ENCODE measurements at regions not wholly inside any gene's neighbourhood (a gene's known extent, or its start where the extent isn't known, plus 50 kb on each side); places are given as distances from the start of the nearest gene placed in this dataset.
"Not testable (repeated sequence)": the region's sequence is repeated elsewhere in the genome, so short reads cannot be mapped to it uniquely, and the experiment has no call there.

DNA sequence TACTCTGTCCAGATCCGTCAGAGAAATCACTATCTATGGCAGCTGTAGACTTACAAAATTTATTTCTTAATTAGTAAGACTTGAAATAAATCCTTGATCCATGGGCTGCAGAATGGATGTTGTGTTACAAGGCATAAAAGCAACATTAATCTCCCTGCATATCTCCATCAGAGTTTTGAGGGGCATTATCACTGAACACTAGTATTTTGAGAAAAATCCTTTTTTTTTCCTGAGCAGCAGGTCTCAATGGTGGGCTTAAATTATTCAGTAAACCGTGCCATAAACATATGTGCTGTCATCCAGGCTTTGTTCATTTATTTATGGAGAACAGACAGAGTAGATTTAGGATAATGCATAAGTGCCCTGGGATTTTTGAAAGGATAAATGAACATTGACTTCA, 457.9 kb upstream of the CTSO start:
- DNase-seq: no peak

DNA sequence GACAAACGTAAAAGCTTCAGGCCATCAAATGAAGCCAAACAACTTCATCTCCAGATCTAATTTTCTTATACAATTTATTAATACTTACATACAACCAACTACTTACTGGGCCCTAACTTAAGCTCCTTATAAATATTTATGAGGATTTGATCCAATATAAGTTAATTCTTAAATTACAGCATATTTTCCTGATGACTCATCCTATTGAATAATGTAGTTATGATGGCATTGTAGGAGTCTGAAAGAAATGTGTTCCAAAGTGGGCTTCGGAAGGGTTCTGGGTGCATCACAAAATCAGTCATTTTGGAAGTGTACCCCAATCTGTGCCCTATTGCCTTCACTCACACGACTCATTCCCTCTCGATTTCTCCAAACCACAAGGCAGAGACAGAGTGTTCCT, 455.1 kb upstream of the CTSO start:
- DNase-seq: no peak

DNA sequence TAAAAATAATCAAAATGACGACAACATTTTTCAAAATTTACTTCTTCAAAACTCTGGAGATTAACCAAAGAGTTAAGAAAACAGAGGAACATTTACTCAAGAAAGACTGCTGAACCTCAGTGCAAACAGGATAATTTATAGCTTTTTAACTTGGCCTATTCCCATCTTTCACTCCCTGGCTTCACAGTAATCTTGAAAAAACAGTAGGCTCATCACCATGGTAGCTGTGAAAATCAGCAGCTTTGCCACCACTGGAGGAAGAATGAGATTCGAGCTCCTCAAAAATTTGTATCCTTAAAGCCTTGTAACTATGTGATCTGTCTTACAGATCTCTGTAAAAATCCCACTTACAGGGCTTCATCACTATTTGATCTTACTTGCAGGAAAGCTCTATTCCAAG, 447.7 kb upstream of the CTSO start:
- no peak for DNase-seq

DNA sequence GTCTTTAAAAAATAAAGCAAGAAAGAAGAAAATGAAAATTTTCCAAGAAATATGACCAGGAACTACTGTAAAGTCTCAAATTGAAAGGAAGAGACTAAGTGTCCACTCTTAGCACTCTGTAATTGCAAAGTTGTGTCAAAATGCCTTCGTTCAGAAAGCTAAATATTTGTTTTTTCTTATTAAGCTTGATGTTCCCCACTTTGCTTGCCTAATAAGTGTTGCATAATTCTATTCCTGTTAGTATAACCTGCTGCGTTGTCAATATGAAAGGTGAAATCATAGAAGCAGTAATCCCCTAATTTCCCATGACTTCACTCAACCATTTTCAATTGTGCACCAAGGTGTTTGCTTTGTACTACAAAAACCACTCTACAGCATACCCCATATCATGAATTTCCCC, 442.9 kb upstream of the CTSO start:
- no peak for DNase-seq

DNA sequence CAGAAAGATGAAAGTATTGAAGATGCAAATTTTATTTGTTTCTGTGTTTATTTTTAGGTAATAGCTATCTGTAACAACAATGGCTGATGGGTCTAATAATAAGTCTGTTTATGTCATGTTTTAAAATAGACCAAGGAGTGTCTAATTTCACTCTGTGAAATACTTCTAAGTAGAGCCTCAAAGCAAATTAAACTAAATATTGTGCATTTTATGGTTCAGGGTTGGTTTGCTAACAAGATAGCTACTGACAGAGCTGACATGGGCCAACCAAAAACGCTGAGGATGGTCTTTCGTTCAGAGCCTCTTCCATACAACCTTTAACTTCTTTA, 437.6 kb upstream of the CTSO start:
- no peak for DNase-seq

DNA sequence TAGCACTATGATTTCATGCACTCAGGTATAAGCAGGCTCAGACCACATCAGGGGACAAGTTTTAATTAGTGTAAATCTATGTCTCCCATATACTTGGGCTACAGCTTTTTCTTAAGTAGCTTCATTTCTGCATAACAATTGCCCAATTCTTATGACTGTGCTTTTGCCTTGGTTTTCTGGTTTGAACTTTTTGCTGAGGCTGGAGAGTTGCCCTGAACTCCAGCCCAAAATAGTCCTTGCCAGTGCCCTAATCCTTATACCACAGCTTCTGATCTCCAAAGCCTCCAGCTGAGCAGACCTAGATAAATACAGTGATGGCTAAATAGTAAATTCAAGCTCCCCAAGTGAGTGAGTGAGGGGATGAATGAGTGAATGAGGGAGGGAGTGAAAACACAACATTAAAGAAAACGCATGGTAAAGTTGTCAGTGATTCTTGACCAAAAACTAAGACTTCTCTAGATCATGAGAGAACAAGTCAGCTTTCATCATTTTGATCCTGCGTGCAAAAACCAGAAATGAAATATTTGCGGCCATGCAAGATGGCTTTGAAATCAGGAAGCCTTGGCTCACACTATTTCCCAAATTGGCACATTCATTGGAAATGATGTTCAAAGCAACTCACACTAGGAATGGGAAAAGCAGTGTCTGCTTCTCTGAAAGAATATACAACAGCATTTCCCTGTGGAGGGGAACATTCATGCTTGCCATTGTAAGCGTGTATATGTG, 437.1 kb upstream of the CTSO start:
- peak in 1 of 51 donors; percentile 0 for DNase-seq

DNA sequence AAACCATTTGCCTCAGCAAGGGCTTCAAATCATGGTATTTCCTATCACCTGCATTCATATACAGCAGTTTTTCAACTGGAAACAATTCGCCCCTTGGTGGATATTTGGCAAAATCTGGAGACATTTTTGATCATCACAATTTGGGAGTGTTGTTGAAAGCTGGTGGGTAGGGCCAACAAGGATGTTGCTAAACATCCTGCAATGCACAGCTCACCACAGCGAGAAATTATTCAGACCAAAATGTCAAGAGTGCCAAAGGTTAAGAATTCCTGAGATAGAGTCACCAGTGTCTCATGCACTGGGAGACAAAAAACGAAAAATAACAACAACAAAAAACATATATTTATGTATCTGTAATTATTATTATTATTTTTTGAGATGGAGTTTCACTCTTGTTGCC, 435.2 kb upstream of the CTSO start:
- DNase-seq: no peak

DNA sequence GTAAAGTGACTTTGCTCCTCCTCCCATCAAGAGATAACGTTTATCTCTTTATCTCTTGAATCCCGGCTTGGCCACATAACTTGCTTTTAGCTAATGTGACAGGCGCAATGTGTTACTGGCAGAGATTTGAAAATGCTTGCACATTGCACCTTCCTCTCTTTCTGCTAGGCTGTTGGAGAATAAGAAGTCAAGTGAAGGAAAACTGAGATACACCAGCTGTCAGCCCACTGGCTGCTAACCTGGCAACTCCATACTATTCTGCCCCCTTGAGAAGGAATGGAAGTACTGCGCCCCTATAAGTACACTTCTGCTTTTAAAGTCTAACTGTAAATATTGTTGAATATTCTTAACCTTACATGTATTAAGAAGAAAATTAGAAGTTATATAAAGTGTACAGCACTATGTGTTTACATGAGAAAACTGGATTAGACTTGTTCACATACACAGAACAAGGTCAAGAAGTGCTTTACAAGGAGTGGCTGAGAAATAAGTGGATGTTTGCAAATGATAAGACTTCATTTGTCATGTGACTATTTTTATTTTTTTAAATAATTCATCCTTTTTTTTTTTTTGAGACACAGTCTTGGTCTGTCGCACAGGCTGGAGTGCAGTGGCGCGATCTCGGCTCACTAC, 424.5 kb upstream of the CTSO start:
- peak in 1 of 51 donors; percentile 1 for DNase-seq

DNA sequence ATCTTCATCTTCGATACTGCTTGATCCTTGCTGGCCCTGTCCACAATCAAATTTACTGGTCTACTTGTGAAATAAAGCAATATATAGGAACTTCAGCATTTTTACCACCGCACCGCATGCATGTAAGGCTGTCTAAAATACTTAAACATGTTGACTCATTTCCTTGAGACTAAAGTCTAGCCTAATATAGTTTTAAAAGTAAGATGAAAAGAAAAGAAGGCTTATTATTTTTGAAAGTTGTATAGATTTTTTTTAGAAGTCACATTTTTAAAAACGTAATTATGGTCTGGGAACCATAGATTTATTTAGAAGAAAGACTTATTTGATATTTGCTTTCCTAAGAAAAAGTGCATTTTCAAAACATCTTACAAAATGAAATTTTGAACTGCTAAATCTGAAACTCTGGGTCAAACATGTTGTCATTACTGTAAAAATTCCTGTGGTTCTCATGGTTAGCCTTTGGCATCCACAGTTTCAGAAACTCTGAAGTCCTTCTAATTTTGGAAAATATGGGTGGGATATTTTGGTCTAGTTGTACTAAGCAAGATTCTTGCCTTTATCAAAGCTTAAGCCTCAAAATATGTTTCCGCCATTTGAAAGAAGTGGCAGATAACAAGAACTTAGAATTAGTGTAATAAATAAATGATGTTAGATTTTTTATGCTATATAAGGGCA, 423.5 kb upstream of the CTSO start:
- no peak for DNase-seq

DNA sequence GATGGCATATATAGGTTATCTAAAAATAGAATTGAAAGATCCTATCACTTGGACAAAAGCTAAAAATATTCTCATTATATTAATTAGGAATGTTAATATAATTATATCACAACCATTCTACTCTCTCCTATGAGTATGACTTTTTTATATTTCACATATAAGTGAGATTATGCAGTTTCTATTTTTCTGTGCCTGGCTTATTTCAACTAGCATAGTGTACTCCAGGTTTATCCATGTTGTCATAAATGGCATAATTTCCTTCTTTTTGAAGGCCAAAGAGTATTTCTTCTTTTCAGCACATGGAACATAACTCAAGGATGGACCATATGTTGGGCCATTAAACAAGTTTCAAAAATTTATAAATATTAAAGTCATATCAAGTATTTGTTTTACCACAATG, 421.2 kb upstream of the CTSO start:
- DNase-seq: no peak

DNA sequence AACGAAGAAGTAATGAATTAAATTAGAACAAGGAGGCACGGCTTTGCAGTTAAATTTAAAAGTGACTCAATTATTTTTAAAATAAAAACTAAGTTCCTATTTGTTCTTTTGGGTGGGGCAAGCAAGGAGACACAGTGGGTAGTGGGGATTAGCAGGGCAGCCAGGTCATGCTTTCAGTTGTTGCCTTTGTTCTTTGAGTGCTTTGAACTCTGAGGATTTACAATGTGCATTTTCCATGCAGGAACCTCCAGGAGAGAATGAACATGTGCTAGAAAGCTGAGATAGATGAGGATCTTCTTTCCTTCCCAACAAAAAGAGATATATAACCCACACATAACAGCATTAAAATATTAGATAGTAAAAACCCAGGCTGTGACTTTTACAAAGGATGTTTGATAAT, 420.4 kb upstream of the CTSO start:
- no peak for DNase-seq

DNA sequence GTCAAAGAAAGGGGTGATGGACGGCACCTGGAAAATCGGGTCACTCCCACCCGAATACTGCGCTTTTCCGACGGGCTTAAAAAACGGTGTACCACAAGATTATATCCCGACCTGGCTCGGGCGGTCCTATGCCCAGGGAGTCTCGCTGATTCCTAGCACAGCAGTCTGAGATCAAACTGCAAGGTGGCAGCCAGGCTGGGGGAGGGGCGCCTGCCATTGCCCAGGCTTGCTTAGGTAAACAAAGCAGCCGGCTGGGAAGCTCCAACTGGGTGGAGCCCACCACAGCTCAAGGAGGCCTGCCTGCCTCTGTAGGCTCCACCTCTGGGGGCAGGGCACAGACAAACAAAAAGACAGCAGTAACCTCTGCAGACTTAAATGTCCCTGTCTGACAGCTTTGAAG, 413.8 kb upstream of the CTSO start:
- DNase-seq: not testable (repeated sequence)

DNA sequence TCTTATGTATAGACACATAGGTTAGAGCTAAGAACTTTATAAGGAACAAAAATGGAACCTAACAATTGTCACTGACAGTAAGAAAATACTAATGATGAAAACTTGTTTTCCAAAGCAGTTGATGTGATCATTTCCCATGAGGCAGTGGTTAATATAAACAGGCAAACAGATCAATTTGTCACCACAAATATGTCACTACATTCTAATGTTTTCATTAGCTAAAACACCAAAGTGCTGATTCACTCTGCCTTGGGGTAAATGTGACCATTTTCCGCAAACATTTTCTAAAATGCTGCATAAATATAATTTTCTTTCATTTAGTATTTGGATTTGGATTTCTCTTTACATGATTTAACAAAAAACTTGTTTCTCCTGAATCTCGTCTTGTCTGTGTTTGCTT, 408.9 kb upstream of the CTSO start:
- DNase-seq: no peak

DNA sequence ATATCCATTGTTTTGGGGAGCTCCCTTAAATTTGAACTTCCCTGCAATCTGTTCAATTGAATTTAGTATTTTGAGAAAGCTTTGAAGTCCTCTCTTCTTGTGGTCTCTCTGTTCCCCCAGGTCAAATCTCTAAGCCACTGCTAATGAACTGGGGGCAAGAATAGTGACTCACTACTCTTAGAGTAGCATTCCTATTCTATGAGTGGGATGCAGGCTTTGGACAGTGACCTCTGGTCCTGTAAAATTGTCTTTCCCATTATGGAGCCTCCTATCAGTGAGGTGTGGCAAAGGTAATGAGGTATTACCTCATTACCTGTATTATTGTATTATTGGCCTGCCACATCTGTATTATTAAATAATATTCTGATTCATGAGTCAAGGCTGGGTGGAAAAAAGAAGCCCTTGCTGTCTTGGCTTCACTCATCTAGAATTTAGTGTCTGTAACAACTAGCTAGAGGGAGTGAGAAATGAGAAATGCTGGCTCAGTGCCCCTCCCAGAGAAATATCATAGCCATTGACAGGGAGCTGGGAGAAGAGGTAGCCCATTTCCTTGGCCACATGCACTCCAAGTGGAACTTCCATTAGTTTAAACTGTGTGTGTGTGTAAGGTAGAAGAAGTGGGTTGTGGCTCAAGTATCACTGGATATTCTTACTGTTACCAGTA, 393.9 kb upstream of the CTSO start:
- DNase-seq: no peak

DNA sequence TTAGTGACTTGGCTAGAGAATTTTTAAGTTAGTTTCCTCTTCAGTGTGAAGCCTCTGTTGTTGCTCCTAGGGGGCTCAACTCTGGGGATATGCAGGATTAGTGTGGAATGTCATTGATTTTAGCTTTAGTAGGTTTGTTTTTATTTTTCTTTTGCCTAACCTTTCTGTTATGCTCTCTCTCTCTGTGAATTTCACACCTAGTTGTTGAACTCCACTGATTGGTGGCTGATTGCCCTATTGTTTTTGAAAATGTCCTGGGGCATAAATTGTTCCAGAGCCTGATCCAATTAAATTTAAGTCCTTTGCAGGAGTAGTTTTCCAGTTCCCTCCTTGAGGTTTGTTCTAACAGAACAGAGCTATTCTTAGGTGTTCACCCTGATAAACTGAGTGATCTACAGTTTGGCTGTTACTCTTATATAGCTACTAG, 393.3 kb upstream of the CTSO start:
- DNase-seq: no peak

DNA sequence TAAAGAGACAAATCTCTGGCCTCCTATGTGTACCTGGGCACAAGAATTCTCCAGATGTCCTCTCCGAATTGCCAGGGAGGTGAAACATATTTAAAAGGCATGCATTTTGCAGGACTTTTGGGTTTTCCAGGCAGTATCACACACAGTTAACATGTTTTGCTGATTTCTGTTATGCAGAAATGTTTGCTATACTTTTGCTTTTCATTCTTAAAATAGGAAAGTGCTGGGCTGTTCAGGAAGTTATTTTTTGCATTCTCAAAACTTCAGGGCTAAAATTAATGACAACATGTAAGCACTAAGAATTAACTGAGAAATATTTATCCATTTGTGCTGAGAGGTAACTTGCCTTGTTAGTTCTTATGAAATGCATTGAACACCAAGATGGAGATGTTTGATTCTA, 390.7 kb upstream of the CTSO start:
- no peak for DNase-seq

DNA sequence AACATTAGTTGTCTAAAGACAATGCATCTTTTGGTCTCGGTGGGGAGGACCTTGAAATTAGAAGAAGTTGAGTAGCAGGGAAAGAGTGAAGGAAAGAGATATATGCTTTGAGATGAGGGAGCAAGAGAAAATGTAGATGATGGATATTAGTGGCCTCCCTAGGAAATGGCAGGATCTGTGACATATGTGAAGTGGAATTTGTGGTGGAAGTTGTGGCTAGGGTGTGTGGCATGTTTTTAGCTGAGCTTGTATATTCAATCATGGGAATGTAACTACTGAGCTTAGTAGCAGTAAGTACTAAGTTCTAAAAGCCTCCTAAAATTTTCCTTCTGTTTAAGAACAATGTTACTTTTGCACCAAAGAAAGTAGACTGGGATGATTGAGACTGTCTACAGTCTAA, 382.8 kb upstream of the CTSO start:
- no peak for DNase-seq

DNA sequence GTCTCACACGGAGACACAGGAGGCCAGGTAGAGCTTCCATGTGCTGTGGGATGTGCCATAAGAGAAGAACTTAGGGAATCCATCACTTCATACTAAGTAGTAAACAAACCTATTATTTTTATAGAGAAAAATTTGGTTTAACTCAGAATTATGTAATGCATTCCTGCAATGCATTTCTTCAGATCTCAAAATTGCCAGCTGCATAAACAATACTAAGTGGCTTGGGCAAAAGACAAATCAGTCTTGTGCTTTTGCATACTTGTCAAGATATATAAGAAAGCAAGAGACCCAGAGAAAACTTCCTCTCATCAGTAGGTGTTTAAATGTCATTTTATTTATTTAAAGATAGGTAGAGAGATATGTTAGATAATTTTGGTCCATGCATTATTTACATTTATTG, 382.1 kb upstream of the CTSO start:
- no peak for DNase-seq

DNA sequence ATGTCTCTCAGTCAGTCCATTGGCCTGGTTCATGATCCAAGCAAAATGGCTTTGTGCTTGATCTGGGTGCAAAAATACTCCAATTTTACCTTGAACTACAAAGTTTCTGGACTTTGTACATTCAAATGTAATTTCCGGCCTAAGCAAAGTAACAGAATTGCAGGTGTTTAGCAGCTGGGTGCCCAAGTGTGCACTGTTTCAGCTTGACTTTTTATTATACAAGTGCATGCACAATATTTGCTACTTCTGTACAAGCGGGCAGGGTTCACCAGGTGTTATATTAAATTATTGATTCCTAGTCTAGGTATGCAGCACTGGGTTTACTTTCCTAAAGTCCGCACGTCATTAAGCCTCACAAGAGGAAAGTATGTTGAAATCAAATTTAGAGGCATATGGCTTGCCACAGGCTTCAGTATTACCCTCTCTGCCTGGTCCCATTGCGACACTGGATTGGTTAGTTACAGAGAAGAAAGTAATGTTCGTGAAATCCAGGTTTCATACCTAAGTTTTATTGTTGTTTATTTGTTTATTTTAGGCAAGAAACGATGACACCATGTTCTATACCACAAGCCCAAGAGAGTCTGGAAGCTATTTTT, 376.9 kb upstream of the CTSO start:
- no peak for DNase-seq

DNA sequence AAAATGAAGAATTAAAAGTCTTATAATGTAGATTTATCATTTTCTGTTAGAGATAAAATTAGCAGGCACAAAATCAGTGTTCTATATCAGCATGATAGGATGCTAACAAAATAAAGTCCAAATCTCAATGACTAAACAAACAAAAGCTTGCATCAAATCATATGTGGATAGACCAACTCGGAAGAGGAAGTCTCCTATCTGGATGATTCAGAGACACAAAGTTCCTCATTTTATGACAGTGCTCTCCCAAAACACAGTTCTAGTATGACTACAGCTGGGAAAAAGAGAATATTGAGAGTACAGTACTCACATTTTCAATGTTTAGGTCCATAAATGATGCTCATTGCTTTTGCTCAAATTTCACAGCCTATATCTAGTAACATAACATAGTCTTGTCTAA, 376.1 kb upstream of the CTSO start:
- no peak for DNase-seq

DNA sequence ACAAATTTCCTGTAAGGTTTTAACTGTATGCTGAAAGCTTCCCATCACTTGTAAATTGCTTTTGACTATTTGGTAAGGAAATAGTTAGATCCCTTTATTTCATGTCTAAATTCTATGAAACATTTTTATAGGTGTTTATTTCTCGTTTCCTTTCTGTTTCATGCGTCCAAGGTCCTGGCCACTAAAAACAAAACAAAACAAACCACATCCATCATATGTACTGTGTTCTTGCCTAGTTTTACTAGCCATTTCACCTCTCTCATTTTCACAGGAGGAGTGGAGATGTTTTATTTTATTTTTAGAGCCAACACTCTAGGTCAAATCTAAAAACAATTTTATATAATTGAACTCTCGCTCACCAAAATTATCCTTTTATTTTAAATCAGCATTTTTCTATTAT, 375.2 kb upstream of the CTSO start:
- no peak for DNase-seq

DNA sequence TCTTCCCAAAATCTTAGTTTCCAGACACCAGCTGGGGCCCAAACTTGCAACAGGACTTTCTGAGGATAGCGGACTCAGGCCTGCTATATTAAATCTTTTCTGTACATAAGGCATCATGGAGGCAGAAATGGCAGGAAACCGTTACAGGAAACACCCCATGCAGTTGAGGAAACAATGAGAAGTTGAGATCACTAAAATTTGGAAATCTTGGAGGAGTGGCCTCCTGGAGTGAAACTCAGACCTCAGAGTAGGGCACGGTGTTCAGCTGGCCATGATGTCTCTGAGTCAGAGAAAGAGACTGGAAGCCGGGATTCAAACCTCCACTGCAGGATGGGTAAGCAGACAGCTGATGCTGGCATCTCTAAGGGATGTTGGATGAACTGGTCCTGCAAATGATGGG, 372.6 kb upstream of the CTSO start:
- DNase-seq: no peak
